Testis (tissue), 2 donors: ENCODE measurements at regions not wholly inside any gene's neighbourhood (a gene's known extent, or its start where the extent isn't known, plus 50 kb on each side); places are given as distances from the start of the nearest gene placed in this dataset.

ENCODE experiments used
- POLR2A ChIP-seq: fragments of 450-650 bp; IDR thresholded peaks from one replicate; pipeline ENCODE4 v1.6.1; 2017; ENCODE audit warnings: antibody characterized with exemption, mild to moderate bottlenecking, moderate library complexity
- TF ChIP-seq, protein P1 (sequence below), 3 experiments: fragments of 450-650 bp in 2 of 3; fragments of 200-600 bp in 1 of 3; sonication (generic) in 1 of 3; IDR thresholded peaks; one replicate each; pipeline ENCODE4 v1.5.1; 2016 to 2019; ENCODE audit warnings: antibody characterized with exemption in 3 of 3, mild to moderate bottlenecking in 2 of 3, moderate library complexity in 1 of 3

DNA sequence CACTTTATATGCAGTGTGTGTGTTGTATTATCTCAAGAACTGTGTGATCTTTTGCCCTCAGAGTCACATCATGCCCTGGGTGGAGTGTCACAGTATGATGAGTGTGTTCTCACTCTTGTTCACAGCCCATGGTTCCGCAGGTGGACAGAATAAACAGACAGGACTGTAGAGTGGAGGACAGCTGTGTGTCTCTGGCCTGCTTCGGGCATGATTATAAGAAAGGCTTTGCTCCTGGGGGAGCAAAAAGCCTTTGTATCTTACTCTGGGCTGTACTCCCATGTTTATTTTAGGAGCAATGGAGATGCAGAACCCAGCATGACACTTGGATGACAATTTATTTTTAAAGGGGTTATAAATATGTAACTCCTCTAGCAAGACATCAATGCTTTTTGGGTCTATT is 371.7 kb upstream of the MEX3C start:
- TF ChIP-seq, protein P1, sequence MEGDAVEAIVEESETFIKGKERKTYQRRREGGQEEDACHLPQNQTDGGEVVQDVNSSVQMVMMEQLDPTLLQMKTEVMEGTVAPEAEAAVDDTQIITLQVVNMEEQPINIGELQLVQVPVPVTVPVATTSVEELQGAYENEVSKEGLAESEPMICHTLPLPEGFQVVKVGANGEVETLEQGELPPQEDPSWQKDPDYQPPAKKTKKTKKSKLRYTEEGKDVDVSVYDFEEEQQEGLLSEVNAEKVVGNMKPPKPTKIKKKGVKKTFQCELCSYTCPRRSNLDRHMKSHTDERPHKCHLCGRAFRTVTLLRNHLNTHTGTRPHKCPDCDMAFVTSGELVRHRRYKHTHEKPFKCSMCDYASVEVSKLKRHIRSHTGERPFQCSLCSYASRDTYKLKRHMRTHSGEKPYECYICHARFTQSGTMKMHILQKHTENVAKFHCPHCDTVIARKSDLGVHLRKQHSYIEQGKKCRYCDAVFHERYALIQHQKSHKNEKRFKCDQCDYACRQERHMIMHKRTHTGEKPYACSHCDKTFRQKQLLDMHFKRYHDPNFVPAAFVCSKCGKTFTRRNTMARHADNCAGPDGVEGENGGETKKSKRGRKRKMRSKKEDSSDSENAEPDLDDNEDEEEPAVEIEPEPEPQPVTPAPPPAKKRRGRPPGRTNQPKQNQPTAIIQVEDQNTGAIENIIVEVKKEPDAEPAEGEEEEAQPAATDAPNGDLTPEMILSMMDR (IDR thresholded peaks at IDR 0.05), result no peak
- TF ChIP-seq POLR2A, result no peak
